ENCODE measurements at regions not wholly inside any gene's neighbourhood (a gene's known extent, or its start where the extent isn't known, plus 50 kb on each side); places are given as distances from the start of the nearest gene placed in this dataset.

GRCh38 chr2:138293045-138293444, 208.5 kb upstream of the SPOPL start:
- H3K9me3 ChIP-seq (ENCODE audit: control insufficient read depth in 2 of 3, insufficient read depth in 1 of 3, low read length in 3 of 3) = no peaks in the 10 kb centered on the region
- TF ChIP-seq, protein P1, sequence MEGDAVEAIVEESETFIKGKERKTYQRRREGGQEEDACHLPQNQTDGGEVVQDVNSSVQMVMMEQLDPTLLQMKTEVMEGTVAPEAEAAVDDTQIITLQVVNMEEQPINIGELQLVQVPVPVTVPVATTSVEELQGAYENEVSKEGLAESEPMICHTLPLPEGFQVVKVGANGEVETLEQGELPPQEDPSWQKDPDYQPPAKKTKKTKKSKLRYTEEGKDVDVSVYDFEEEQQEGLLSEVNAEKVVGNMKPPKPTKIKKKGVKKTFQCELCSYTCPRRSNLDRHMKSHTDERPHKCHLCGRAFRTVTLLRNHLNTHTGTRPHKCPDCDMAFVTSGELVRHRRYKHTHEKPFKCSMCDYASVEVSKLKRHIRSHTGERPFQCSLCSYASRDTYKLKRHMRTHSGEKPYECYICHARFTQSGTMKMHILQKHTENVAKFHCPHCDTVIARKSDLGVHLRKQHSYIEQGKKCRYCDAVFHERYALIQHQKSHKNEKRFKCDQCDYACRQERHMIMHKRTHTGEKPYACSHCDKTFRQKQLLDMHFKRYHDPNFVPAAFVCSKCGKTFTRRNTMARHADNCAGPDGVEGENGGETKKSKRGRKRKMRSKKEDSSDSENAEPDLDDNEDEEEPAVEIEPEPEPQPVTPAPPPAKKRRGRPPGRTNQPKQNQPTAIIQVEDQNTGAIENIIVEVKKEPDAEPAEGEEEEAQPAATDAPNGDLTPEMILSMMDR (IDR thresholded peaks at IDR 0.05; ENCODE audit: borderline replicate concordance, extremely low read depth, insufficient read depth) = no peak
- H3K9ac ChIP-seq (ENCODE audit: low read length in 3 of 3) = no peak overlapping the region
- intact Hi-C loops (cut with DNase I) = no loop called here
- FAIRE-seq (no peak), DNase-seq (no peak)
- H3K27ac ChIP-seq (ENCODE audit: low read depth in 2 of 2, low read length in 2 of 2) = no peak overlapping the region
- no peaks in the 10 kb centered on the region for H3K27me3 ChIP-seq (ENCODE audit: control insufficient read depth, insufficient read depth, low read length)
- no peaks in the 10 kb centered on the region for H3K4me1 ChIP-seq (ENCODE audit: control insufficient read depth in 2 of 3, insufficient read depth in 2 of 3, low read depth in 1 of 3, low read length in 3 of 3)
- no peak overlapping the region for H3K4me3 ChIP-seq (ENCODE audit: low read length in 3 of 3)
- H3K36me3 ChIP-seq (ENCODE audit: control insufficient read depth in 2 of 3, insufficient read depth in 3 of 3, low read length in 3 of 3) = no peaks in the 10 kb centered on the region

DNA sequence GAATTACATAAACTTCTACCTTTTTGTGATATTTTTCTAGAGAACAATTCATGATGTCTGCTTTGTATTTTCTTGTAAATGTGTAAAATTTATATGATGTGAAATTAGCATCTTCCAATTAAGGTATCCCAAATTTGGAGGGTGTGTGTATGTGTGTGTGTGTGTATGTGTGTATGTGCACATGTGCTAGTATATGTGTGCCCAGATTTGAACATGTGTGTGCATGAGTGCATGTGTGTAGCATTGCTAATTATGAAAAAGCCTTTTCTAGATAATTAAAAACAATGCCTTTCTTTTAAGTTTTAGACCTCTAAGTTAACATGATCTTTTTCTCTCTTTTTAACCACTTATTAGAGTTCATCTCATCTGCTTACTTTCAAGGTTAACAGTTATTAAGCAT, 208.0 kb upstream of the SPOPL start:
- H3K4me3 ChIP-seq (ENCODE audit: low read length in 3 of 3) = no peak overlapping the region
- no peak overlapping the region for H3K27ac ChIP-seq (ENCODE audit: low read depth in 2 of 2, low read length in 2 of 2)
- DNase-seq (no peak), FAIRE-seq (no peak)
- no peak overlapping the region for H3K9ac ChIP-seq (ENCODE audit: low read length in 3 of 3)
- no peaks in the 10 kb centered on the region for H3K27me3 ChIP-seq (ENCODE audit: control insufficient read depth, insufficient read depth, low read length)
- TF ChIP-seq, protein P1 (IDR thresholded peaks at IDR 0.05; ENCODE audit: borderline replicate concordance, extremely low read depth, insufficient read depth) = no peak
- no peaks in the 10 kb centered on the region for H3K36me3 ChIP-seq (ENCODE audit: control insufficient read depth in 2 of 3, insufficient read depth in 3 of 3, low read length in 3 of 3)
- no peaks in the 10 kb centered on the region for H3K9me3 ChIP-seq (ENCODE audit: control insufficient read depth in 2 of 3, insufficient read depth in 1 of 3, low read length in 3 of 3)
- intact Hi-C loops (cut with DNase I) = no loop called here
- H3K4me1 ChIP-seq (ENCODE audit: control insufficient read depth in 2 of 3, insufficient read depth in 2 of 3, low read depth in 1 of 3, low read length in 3 of 3) = no peaks in the 10 kb centered on the region

DNA sequence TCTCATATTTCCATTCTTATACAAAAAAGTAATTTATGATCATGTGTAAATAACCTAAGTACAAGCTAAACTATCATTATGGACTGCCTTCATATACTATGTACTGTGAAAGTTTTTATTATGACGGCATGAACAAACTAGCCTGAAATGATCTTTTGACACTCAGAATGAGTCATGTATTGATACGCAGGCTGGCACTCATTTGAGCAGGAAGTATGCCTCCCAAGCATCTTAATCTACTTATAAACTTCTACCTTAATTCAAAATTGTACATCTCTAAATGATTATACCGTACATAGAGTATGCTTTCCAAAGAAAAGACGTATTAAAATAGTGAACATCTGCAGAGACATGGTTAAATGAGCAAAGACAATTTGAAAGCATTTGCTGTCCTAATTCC, 207.1 kb upstream of the SPOPL start:
- Histone ChIP-seq H3K27ac (ENCODE audit: low read depth in 2 of 2, low read length in 2 of 2) (no peak overlapping the region), H3K4me1 (ENCODE audit: control insufficient read depth in 2 of 3, insufficient read depth in 2 of 3, low read depth in 1 of 3, low read length in 3 of 3) (peaks cover 0 to 6% (median 0%) of the 10 kb centered on the region in 3 donors), H3K27me3 (ENCODE audit: control insufficient read depth, insufficient read depth, low read length) (no peaks in the 10 kb centered on the region), H3K9me3 (ENCODE audit: control insufficient read depth in 2 of 3, insufficient read depth in 1 of 3, low read length in 3 of 3) (no peaks in the 10 kb centered on the region), H3K36me3 (ENCODE audit: control insufficient read depth in 2 of 3, insufficient read depth in 3 of 3, low read length in 3 of 3) (no peaks in the 10 kb centered on the region), H3K4me3 (ENCODE audit: low read length in 3 of 3) (no peak overlapping the region), H3K9ac (ENCODE audit: low read length in 3 of 3) (no peak overlapping the region)
- TF ChIP-seq, protein P1 (IDR thresholded peaks at IDR 0.05; ENCODE audit: borderline replicate concordance, extremely low read depth, insufficient read depth) = no peak
- intact Hi-C loops (cut with DNase I) = no loop called here
- DNase-seq = no peak
- FAIRE-seq = no peak

GRCh38 chr2:138296365-138296764, 205.2 kb upstream of the SPOPL start:
- no peak overlapping the region for H3K27ac ChIP-seq (ENCODE audit: low read depth in 2 of 2, low read length in 2 of 2)
- TF ChIP-seq, protein P1 (IDR thresholded peaks at IDR 0.05; ENCODE audit: borderline replicate concordance, extremely low read depth, insufficient read depth) = no peak
- DNase-seq = no peak
- H3K9me3 ChIP-seq (ENCODE audit: control insufficient read depth in 2 of 3, insufficient read depth in 1 of 3, low read length in 3 of 3) = no peaks in the 10 kb centered on the region
- no peak for FAIRE-seq
- intact Hi-C loops (cut with DNase I) = no loop called here
- no peaks in the 10 kb centered on the region for H3K27me3 ChIP-seq (ENCODE audit: control insufficient read depth, insufficient read depth, low read length)
- no peaks in the 10 kb centered on the region for H3K36me3 ChIP-seq (ENCODE audit: control insufficient read depth in 2 of 3, insufficient read depth in 3 of 3, low read length in 3 of 3)
- no peak overlapping the region for H3K4me3 ChIP-seq (ENCODE audit: low read length in 3 of 3)
- H3K4me1 ChIP-seq (ENCODE audit: control insufficient read depth in 2 of 3, insufficient read depth in 2 of 3, low read depth in 1 of 3, low read length in 3 of 3) = peaks cover 0 to 6% (median 0%) of the 10 kb centered on the region in 3 donors
- H3K9ac ChIP-seq (ENCODE audit: low read length in 3 of 3) = no peak overlapping the region
